ENCODE measurements at regions not wholly inside any gene's neighbourhood (a gene's known extent, or its start where the extent isn't known, plus 50 kb on each side); places are given as distances from the start of the nearest gene placed in this dataset.

GRCh38 chr5:114695292-114695904 lies 333.5 kb downstream of the KCNN2 start:
- H3K27me3 ChIP-seq = no peaks in the 10 kb centered on the region
- TF ChIP-seq CTCF (IDR thresholded peaks at IDR 0.05) = no peak
- no peaks in the 10 kb centered on the region for H3K9me3 ChIP-seq
- intact Hi-C loops (cut with DNase I) = no loop called here
- peak; percentile 42 for ATAC-seq
- H3K4me3 ChIP-seq = no peak overlapping the region
- H3K27ac ChIP-seq = no peak overlapping the region
- H3K36me3 ChIP-seq = no peaks in the 10 kb centered on the region
- DNase-seq = peak; percentile 58
- no peaks in the 10 kb centered on the region for H3K4me1 ChIP-seq

GRCh38 chr5:114686356-114686755 lies 324.5 kb downstream of the KCNN2 start:
- H3K4me1 ChIP-seq = no peaks in the 10 kb centered on the region
- H3K4me3 ChIP-seq = no peak overlapping the region
- H3K27me3 ChIP-seq = no peaks in the 10 kb centered on the region
- intact Hi-C loops (cut with DNase I) = no loop called here
- no peaks in the 10 kb centered on the region for H3K36me3 ChIP-seq
- no peak overlapping the region for H3K27ac ChIP-seq
- no peaks in the 10 kb centered on the region for H3K9me3 ChIP-seq
- no peak for TF ChIP-seq CTCF (IDR thresholded peaks at IDR 0.05)
- DNase-seq (no peak), ATAC-seq (no peak)

GRCh38 chr5:114678778-114679177 lies 316.9 kb downstream of the KCNN2 start:
- no peak for TF ChIP-seq CTCF (IDR thresholded peaks at IDR 0.05)
- ATAC-seq = no peak
- intact Hi-C loops (cut with DNase I) = no loop called here
- Histone ChIP-seq H3K4me1 (no peaks in the 10 kb centered on the region), H3K4me3 (no peak overlapping the region), H3K27ac (no peak overlapping the region), H3K9me3 (no peaks in the 10 kb centered on the region), H3K36me3 (no peaks in the 10 kb centered on the region), H3K27me3 (no peaks in the 10 kb centered on the region)
- DNase-seq = no peak

- Histone ChIP-seq H3K4me3 (no peak overlapping the region), H3K27ac (no peak overlapping the region), H3K9me3 (no peaks in the 10 kb centered on the region), H3K4me1 (no peaks in the 10 kb centered on the region), H3K27me3 (no peaks in the 10 kb centered on the region), H3K36me3 (no peaks in the 10 kb centered on the region)
- no peak for TF ChIP-seq CTCF (IDR thresholded peaks at IDR 0.05)
- DNase-seq (no peak), ATAC-seq (peak; percentile 53)
- intact Hi-C loops (cut with DNase I) = no loop called here
These were observed 303.7 kb downstream of the KCNN2 start for GRCh38 chr5:114665551-114665950.

- Histone ChIP-seq H3K9me3 (no peaks in the 10 kb centered on the region), H3K36me3 (no peaks in the 10 kb centered on the region), H3K27me3 (no peaks in the 10 kb centered on the region), H3K4me1 (no peaks in the 10 kb centered on the region), H3K27ac (no peak overlapping the region), H3K4me3 (no peak overlapping the region)
- intact Hi-C loops (cut with DNase I) = no loop called here
- TF ChIP-seq CTCF (IDR thresholded peaks at IDR 0.05) = no peak
- DNase-seq (no peak), ATAC-seq (no peak)
These were observed 298.9 kb downstream of the KCNN2 start for GRCh38 chr5:114660791-114661190.

- intact Hi-C loops (cut with DNase I) = no loop called here
- DNase-seq (no peak), ATAC-seq (peak; percentile 86)
- Histone ChIP-seq H3K27ac (peak overlapping the region; percentile 30), H3K36me3 (no peaks in the 10 kb centered on the region), H3K27me3 (no peaks in the 10 kb centered on the region), H3K9me3 (no peaks in the 10 kb centered on the region), H3K4me1 (no peaks in the 10 kb centered on the region), H3K4me3 (no peak overlapping the region)
- TF ChIP-seq CTCF (IDR thresholded peaks at IDR 0.05) = no peak
These were observed 296.3 kb downstream of the KCNN2 start for GRCh38 chr5:114658194-114658593.
